ENCODE measurements at regions not wholly inside any gene's neighbourhood (a gene's known extent, or its start where the extent isn't known, plus 50 kb on each side); places are given as distances from the start of the nearest gene placed in this dataset.
"Not testable (repeated sequence)": the region's sequence is repeated elsewhere in the genome, so short reads cannot be mapped to it uniquely, and the experiment has no call there.

DNA sequence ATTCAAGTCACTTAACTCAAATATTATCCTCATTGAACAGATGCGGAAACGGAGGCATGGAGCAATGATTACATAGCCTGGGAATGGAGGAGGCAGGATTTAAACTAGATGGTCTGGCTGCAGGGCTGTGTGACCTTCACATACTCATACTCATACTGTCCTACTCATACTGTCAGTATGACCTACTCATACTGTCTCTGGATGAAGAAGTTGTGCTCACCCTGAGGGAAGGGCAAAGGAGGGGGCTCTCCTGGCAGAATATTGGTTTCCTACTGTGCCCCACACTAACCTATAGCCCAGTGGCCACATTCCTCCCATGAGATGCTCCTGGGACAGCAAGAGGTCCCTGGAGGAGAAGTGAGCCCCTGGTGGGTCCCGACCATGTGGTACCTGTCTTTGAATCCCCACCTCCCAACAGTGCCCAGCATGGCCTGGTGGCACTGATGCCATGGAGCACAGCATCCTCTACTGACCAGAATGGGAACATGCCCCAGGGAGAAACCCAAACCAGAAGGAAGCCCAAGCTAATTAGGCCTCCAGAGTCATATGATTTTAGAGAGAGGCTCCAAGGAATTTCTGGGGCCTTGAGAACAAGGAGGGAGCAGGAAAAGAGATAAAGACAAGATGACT, 197.3 kb upstream of the SDK2 start:
- no peak for DNase-seq (ENCODE audit: low read depth in 2 of 2)

DNA sequence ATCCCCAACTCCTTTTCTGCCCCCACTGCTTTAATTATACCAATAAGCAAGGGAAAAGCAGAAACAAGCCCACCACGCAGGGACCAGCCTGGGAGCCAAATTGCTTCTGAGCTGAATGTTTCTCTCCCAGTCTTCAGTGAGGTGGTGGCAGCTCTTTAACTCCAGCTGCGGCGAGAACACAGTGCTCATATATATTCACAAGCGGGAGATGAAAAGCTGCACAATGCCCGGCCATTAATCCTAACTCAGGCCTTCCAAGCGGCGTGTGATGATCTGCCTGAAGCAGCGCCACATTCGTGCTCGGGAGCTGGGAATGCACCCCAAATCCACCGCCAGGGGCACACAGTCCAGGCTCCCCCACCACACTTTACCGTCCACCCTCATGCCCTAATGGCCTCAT, 203.7 kb upstream of the SDK2 start:
- DNase-seq (ENCODE audit: low read depth in 2 of 2) = no peak

- DNase-seq (ENCODE audit: low read depth in 2 of 2) = no peak
Measured at GRCh38 chr17:73850426-73850825, 206.2 kb upstream of the SDK2 start.

DNA sequence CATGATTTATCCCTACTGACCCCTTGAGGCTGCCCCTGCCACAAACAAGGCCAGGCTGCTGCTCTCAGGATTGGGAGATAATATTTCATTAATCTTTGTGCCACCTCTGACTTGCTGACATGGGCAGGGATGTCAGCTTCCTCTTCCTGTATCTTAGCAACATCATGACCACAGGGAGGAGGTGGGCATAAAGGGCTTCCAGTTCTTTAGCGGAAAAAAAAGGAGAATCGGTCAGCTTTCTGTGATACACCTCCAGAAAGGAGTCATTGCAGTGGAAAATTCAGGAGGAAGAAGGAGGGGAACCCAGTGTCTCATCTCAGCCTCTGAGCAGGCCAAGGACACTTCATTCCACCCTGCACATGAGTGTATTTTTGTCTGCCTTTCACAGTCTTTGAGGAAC, 206.8 kb upstream of the SDK2 start:
- no peak for DNase-seq (ENCODE audit: low read depth in 2 of 2)

- no peak for DNase-seq (ENCODE audit: low read depth in 2 of 2)
Measured at GRCh38 chr17:73851921-73852320, 207.7 kb upstream of the SDK2 start.

- no peak for DNase-seq (ENCODE audit: low read depth in 2 of 2)
Measured at GRCh38 chr17:73855720-73856333, 211.6 kb upstream of the SDK2 start.

GRCh38 chr17:73856556-73856955, 212.3 kb upstream of the SDK2 start:
- DNase-seq (ENCODE audit: low read depth in 2 of 2) = no peak

DNA sequence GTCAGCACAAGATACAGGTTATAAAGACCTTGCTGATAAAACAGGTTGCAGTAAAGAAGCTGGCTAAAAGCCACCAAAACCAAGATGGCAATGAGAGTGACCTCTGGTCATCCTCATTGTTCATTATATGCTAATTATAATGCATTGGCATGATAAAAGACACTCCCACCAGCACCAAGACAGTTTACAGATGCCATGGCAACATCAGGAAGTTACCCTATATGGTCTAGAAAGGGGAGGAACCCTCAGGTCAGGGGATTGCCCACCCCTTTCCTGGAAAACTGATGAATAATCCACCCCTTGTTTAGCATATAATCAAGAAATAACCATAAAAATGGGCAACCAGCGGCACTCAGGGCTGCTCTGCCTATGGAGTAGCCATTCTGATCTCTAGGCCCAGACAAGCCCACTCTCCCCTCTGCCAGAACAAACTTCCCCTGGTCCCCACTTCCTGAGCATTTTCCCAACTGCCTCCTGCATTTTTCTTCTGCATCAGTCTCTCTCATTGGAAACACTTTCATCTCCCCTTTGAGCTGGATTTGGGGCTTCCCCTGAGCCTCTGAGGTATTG, 215.3 kb upstream of the SDK2 start:
- not testable (repeated sequence) for DNase-seq (ENCODE audit: low read depth in 2 of 2)

- DNase-seq (ENCODE audit: low read depth in 2 of 2) = no peak
Measured at GRCh38 chr17:73861543-73861942, 217.3 kb upstream of the SDK2 start.

DNA sequence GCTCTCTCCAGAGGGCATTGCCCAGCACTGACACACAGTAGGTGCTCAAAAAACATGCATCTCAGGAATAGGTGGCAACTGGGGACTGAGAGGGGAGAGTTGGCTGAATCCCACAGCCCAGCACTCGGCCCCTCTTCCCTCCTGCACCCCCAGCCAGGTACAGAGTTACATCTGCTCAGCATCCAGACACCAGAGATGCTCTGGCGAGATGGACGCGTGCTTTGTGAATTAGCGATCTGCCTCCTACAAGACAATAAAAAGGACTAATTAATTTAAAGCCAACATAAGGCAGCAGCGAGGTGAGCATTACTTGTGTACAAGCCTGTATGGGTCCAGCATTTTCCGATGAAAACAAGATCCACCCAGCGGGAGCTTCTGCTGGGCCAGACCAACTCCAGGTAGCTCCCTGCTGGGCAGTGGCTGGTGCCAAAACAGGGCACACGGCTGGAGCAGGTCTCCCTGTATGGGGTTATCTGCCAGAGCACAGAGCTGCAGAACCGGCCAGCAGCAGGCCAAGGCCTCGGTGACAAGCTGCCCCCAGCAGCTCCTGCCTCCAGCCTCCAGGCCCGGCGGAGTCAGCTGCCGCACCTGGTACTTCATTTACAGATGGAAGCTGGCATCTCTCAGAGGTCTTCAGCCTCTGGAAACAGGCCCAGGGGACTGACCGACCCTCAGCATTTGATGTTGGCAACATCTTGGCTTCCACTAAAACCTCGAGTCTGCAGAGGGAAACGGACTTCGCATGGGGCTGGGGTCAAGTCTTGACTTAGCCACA, 219.7 kb upstream of the SDK2 start:
- DNase-seq (ENCODE audit: low read depth in 2 of 2) = no peak

DNA sequence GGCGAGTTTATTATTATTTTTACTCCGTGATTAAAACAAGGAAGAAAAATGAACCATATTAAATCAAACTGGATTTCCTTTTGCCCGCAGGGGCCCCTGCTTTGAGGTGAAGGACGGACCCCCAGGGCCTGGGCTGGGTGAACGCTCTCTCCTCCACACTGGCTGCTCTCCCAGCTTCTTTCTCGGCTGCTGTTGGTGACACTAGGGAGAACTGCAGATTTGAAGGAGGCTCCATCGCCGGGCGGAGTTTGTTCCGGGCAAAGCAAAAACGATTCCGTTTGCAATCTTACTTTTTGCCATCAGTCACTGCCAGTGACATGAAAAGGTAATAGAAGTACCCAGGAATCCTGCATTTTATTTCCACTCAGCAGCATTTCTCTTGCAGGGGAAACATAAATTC, 221.6 kb upstream of the SDK2 start:
- DNase-seq (ENCODE audit: low read depth in 2 of 2) = no peak

DNA sequence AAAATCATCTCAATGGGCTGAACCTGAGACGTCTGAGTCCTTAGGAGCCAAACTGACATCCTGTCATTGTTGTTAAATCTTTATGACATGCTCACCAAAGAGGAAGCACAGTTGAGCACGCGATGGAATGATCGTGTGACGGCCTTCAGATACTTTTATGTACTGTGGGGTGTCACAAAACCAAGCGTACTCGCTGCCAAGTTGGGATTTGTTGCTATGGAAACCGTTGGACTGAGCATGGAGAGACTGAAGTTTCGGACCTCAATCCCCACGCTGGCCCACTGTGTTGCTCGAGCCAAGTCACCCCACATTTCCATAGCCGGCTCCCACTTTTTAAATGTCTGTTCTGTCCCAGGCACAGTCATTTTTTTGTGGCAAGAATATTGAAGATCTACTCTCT, 222.8 kb upstream of the SDK2 start:
- no peak for DNase-seq (ENCODE audit: low read depth in 2 of 2)

DNA sequence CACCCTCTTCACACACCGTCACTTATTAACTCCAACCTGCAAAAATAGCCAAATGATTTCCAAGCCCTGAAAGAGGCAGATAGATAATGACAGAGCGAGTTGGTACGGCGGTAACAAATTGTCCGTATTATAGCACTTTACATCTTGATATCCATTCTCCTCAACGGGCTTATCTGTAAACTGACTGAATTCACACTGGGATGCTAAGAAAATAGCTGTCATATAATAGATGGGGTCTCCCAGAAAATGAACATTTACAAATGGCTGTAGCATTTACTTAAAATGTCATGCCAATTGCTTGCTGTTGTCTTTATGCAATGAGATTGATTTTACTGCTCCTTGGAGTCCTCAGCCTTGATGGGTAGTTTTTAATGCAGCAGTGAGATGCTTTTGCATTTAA, 225.8 kb upstream of the SDK2 start:
- DNase-seq (ENCODE audit: low read depth in 2 of 2) = no peak

- DNase-seq (ENCODE audit: low read depth in 2 of 2) = no peak
Measured at GRCh38 chr17:73870473-73870872, 226.2 kb upstream of the SDK2 start.

DNA sequence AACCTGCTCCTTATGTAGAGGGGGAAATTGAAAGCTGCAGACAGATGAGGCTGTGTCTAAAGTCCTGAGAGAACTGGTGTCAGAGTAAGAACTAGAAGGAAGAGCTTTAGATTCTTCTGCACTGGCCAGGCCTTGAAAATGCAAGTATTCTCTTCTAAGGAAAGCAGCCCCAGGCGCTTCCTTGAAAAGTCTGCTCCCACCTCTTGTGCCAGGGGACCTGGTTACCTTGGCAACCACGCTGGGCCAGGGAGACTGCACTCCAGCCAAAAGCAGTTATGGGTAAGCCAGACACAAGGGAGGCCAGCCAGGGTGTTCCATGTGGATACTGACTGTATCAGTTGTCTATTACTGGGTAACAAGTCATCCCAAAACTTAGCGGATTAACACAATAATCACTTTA, 228.6 kb upstream of the SDK2 start:
- DNase-seq (ENCODE audit: low read depth in 2 of 2) = no peak

- DNase-seq (ENCODE audit: low read depth in 2 of 2) = no peak
Measured at GRCh38 chr17:73874008-73874720, 229.9 kb upstream of the SDK2 start.

GRCh38 chr17:73875346-73875745, 231.1 kb upstream of the SDK2 start:
- no peak for DNase-seq (ENCODE audit: low read depth in 2 of 2)

GRCh38 chr17:73877962-73878361, 233.7 kb upstream of the SDK2 start:
- DNase-seq (ENCODE audit: low read depth in 2 of 2) = no peak

DNA sequence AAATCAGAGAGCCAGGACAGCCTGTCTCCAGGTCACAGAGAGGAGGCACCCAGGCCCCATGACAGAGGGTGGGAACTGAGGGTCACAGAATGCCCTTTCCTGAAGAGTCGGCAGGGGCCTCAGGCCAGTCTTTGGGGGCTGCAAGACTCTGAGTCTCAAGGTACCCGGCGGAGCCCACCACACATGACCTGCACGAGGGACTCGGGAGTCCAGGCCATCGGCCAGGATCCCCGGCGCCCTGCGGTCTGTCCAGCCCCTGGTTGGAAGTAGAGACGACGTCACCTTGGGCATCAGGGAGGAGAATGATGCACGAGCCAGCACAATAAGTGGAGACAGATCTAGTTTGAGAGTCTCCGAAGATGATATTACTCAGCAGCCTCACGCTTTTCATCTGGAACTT, 234.7 kb upstream of the SDK2 start:
- DNase-seq (ENCODE audit: low read depth in 2 of 2) = no peak

DNA sequence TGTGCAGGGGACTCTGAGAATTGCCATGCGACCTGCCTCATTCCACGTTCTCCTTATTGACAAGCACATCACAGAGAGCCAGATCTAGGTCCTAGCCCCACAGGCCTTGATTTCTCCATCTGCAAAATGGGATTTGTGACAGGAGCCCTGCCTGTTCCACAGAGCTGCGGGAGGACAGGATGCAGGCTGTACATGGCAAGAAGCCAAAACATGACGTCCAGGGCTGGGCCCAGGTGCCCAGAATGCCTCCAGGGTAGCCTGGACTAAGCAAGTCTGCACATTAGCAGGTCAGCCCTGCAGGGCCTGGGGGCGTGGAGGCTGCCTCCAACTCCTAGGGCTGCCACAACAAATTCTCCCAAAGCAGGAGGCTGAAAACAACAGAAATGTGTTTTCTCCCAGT, 235.7 kb upstream of the SDK2 start:
- no peak for DNase-seq (ENCODE audit: low read depth in 2 of 2)

- no peak for DNase-seq (ENCODE audit: low read depth in 2 of 2)
Measured at GRCh38 chr17:73882590-73882989, 238.3 kb upstream of the SDK2 start.

- DNase-seq (ENCODE audit: low read depth in 2 of 2) = no peak
Measured at GRCh38 chr17:73883175-73883574, 238.9 kb upstream of the SDK2 start.
